Nephron progenitor cell (in vitro differentiated cells): ENCODE measurements at regions not wholly inside any gene's neighbourhood (a gene's known extent, or its start where the extent isn't known, plus 50 kb on each side); places are given as distances from the start of the nearest gene placed in this dataset.

Experiments used
- DNase-seq: peaks from one replicate; pipeline ENCODE4 v3.0.0; 2021
- H3K27ac Mint-ChIP-seq: 2 replicates; pipeline ENCODE4 v1.8.0; 2021; ENCODE audit warnings: mild to moderate bottlenecking, moderate library complexity, mixed read lengths
- H3K27me3 Mint-ChIP-seq: 2 replicates; pipeline ENCODE4 v1.8.0; 2021; ENCODE audit warnings: mild to moderate bottlenecking, low read depth, mixed read lengths; ENCODE audit not compliant: poor library complexity
- H3K36me3 Mint-ChIP-seq: 2 replicates; pipeline ENCODE4 v1.8.0; 2021; ENCODE audit warnings: low read depth, mixed read lengths
- H3K4me1 Mint-ChIP-seq: 2 replicates; pipeline ENCODE4 v1.8.0; 2021; ENCODE audit warnings: mixed read lengths
- H3K4me3 Mint-ChIP-seq: 2 replicates; pipeline ENCODE4 v1.8.0; 2021; ENCODE audit warnings: mild to moderate bottlenecking, moderate library complexity, mixed read lengths
- H3K9me3 Mint-ChIP-seq: 2 replicates; pipeline ENCODE4 v1.8.0; 2021; ENCODE audit warnings: mild to moderate bottlenecking, moderate library complexity, mixed read lengths
- TF ChIP-seq, protein P1 (sequence below): fragments of 200-600 bp; sonication (generic); IDR thresholded peaks from 2 replicates; pipeline ENCODE4 v1.5.0; 2021; ENCODE audit warnings: antibody characterized with exemption

DNA sequence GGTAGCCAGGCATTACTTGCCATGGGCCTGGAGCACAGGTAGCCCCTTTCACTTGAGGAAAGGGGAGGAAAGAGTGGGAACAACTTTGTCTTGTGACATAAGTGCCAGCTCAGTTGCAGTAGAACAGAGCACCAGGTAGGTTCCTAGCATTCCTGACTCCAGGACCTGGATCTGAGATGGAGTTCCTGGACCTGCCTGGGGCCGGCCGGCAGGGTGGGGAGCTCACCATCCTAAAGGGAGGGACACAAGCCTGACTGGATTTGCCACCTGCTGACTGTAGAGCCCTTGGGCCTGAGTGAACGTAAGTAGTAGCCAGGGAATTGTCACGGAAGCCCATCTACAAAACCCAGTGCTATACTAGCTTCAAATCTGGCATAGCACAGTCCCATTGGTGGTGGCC is 653.3 kb upstream of the CDH6 start:
- TF ChIP-seq, protein P1, sequence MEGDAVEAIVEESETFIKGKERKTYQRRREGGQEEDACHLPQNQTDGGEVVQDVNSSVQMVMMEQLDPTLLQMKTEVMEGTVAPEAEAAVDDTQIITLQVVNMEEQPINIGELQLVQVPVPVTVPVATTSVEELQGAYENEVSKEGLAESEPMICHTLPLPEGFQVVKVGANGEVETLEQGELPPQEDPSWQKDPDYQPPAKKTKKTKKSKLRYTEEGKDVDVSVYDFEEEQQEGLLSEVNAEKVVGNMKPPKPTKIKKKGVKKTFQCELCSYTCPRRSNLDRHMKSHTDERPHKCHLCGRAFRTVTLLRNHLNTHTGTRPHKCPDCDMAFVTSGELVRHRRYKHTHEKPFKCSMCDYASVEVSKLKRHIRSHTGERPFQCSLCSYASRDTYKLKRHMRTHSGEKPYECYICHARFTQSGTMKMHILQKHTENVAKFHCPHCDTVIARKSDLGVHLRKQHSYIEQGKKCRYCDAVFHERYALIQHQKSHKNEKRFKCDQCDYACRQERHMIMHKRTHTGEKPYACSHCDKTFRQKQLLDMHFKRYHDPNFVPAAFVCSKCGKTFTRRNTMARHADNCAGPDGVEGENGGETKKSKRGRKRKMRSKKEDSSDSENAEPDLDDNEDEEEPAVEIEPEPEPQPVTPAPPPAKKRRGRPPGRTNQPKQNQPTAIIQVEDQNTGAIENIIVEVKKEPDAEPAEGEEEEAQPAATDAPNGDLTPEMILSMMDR = no peak
- no peak for DNase-seq
- peaks cover 5% of the 10 kb centered on the region for H3K4me1 Mint-ChIP-seq
- H3K36me3 Mint-ChIP-seq = no peaks in the 10 kb centered on the region
- H3K27me3 Mint-ChIP-seq = no peaks in the 10 kb centered on the region
- H3K9me3 Mint-ChIP-seq = peaks cover 5% of the 10 kb centered on the region
- H3K4me3 Mint-ChIP-seq = no peak overlapping the region
- no peak overlapping the region for H3K27ac Mint-ChIP-seq

DNA sequence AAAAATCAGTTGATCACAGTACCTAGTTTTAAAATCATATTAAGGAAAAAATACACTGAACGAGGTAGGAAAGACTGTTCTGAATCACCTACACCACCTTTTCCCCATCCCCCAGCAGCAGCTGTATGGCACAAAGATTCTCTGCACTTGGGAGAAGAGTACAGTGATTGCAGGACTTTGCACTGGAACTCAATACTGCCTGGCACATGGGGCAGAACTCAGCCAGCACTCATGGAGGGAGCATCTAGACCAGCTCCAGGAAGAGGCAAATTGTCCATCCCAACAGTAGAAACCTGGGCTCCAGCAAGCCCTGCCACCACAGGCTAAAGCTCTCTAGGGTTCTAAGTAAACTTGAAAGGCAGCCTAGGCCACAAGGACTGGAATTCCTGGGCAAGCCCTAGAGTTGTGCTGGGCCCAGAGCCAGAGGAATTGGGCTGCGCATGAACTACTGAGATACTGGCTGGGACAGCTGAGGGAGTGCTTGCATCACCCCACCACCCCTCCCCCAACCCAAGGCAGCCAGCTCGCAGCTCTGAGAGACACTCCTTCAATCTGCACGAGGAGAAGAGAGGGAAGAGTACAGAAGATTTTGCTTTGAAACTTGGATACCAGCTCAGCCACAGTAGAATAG is 654.4 kb upstream of the CDH6 start:
- Mint-ChIP-seq H3K4me3 (no peak overlapping the region), H3K9me3 (peaks cover 5% of the 10 kb centered on the region), H3K36me3 (no peaks in the 10 kb centered on the region), H3K27me3 (no peaks in the 10 kb centered on the region), H3K27ac (peak overlapping the region; percentile 27), H3K4me1 (peaks cover 5% of the 10 kb centered on the region)
- peak; percentile 8 for DNase-seq
- TF ChIP-seq, protein P1 = no peak

DNA sequence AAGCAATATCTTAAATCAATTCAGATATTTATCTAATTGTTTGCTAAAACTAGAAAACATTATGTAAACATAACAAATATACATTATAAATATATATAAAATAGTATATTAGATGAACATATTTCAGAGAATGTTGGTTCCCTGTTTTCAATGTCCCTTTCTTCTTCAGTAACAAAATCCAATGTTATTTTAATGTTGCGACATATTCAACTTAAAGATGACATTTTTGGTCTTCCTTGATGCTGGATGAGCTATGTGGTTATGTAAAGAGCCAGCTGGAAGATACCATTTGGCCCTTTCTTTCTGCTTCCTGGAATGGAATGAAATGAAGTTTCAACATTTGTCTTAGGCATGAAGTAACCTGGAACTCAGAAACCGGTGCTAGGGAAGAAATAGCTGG is 668.1 kb upstream of the CDH6 start:
- Mint-ChIP-seq H3K27me3 (no peaks in the 10 kb centered on the region), H3K4me1 (peaks cover 12% of the 10 kb centered on the region), H3K36me3 (no peaks in the 10 kb centered on the region), H3K27ac (peak overlapping the region; percentile 57), H3K4me3 (no peak overlapping the region), H3K9me3 (no peaks in the 10 kb centered on the region)
- DNase-seq = no peak
- TF ChIP-seq, protein P1 = no peak

DNA sequence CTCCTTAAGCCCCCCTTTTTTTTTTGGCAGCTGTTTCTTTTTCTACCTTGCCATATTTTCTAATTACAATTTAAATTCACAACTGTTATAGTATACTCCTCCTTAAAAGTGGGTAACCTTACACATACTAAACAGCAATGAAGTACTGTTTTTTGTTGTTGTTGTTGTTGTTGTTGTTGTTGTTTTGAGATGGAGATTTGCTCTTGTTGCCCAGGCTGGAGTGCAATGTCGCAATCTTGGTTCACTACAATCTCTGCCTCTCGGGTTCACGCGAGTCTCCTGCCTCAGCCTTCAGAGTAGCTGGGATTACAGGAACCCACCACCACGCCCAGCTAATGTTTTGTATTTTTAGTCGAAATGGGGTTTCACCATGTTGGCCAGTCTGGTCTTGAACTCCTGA is 669.1 kb upstream of the CDH6 start:
- TF ChIP-seq, protein P1 = no peak
- Mint-ChIP-seq H3K9me3 (no peaks in the 10 kb centered on the region), H3K27ac (no peak overlapping the region), H3K4me3 (no peak overlapping the region), H3K27me3 (no peaks in the 10 kb centered on the region), H3K36me3 (no peaks in the 10 kb centered on the region), H3K4me1 (peaks cover 12% of the 10 kb centered on the region)
- DNase-seq = no peak

DNA sequence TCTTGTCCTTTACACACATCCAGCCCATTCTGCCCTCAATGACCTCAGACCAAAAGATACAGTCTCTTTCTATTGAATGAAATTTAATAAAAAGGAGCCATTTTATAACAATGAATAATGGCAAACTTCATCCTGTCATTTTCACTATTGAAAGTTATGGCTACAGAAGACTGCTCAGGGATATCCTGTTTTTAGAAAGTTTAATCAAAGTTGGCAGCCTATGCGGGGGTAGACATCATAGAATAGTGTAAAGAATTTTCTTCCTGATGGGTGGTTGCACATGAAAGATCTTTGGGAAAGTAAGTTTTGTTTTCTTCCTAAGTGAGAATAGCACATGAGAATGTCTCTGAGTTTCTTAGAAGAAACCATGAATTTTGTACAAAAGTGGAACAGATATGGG is 670.4 kb upstream of the CDH6 start:
- DNase-seq = no peak
- Mint-ChIP-seq H3K27me3 (no peaks in the 10 kb centered on the region), H3K4me3 (no peak overlapping the region), H3K36me3 (no peaks in the 10 kb centered on the region), H3K27ac (no peak overlapping the region), H3K4me1 (peaks cover 24% of the 10 kb centered on the region), H3K9me3 (no peaks in the 10 kb centered on the region)
- TF ChIP-seq, protein P1 = no peak
